PC-3 (cell line): ENCODE measurements at regions not wholly inside any gene's neighbourhood (a gene's known extent, or its start where the extent isn't known, plus 50 kb on each side); places are given as distances from the start of the nearest gene placed in this dataset.

Experiments used
- CTCF ChIP-seq: fragments of 300-600 bp; sonication (generic); conservative IDR thresholded peaks from 2 replicates; pipeline ENCODE4 v1.5.1; 2017; ENCODE audit warnings: antibody characterized with exemption, low read depth, mild to moderate bottlenecking, low read length
- EZH2 ChIP-seq: fragments of 300-600 bp; sonication (generic); IDR thresholded peaks from one replicate; pipeline ENCODE4 v1.6.1; 2017; ENCODE audit warnings: antibody characterized with exemption, mild to moderate bottlenecking, low read length; ENCODE audit not compliant: unreplicated experiment

- TF ChIP-seq CTCF, result no peak
- TF ChIP-seq EZH2, result no peak
Measured at GRCh38 chr4:144316869-144317268, 176.4 kb upstream of the GYPA start.
